AG04450 (cell line): ENCODE measurements at regions not wholly inside any gene's neighbourhood (a gene's known extent, or its start where the extent isn't known, plus 50 kb on each side); places are given as distances from the start of the nearest gene placed in this dataset.

Experiments
- CTCF ChIA-PET: fragments of 300-600, 350-600 bp; formaldehyde crosslinking; extraction: SDS; loops from one replicate; lab custom pipeline; 2022; ENCODE audit warnings: antibody characterized with exemption, inconsistent platforms; lab: Charles Lee
- POLR2A ChIA-PET: fragments of 350-600 bp; formaldehyde crosslinking; extraction: SDS; loops from one replicate; lab custom pipeline; 2021; ENCODE audit warnings: antibody characterized with exemption, inconsistent platforms; lab: Yijun Ruan, JAX
- DNase-seq: peaks from one replicate; pipeline ENCODE4 v3.0.0-alpha.2; 2011; ENCODE audit warnings: low read depth, low spot score
- H3K27ac ChIP-seq: one replicate; pipeline ENCODE4 v1.5.1; 2012; ENCODE audit warnings: low read depth, low read length, control low read depth
- H3K27me3 ChIP-seq: one replicate; pipeline ENCODE4 v1.6.0; 2012; ENCODE audit warnings: low read length; ENCODE audit not compliant: control insufficient read depth, insufficient read depth
- H3K4me3 ChIP-seq: 2 replicates; pipeline ENCODE4 v1.5.1; 2011; ENCODE audit warnings: mild to moderate bottlenecking, low read depth, low read length, control low read depth
- H3K9me3 ChIP-seq: 2 replicates; pipeline ENCODE4 v1.5.1; 2012; ENCODE audit warnings: low read length; ENCODE audit not compliant: control insufficient read depth, insufficient read depth
- TF ChIP-seq, protein P1 (sequence below): IDR thresholded peaks from 2 replicates; pipeline ENCODE4 v1.5.1; 2011; ENCODE audit warnings: low read depth, low read length, control low read depth, inconsistent platforms

DNA sequence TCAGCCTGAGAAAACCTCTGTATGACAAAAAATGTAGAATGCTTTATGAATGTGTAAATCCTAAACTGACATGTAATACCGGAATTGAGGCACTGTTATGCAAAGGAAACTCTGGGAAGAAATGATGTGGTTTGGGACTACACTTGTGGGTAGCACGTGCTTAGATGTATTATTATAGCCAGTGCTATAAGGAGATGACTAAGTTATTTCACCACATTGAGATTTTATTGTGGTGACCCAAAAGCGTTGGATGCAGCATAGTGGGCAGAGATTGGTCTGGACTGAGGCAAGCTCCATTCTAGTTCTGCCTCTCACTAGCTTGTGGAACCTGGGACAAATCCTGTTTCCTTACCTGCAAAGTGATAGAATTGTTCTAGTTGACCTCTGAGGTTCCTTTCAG is 172.2 kb downstream of the SNAPC1 start:
- ChIA-PET CTCF (interaction anchor here (2.1 kb wide), 1 partner anchor 192 kb away, joined by 7 read pairs; no protein-coding TSS in a partner anchor), POLR2A (interaction anchor here (1.0 kb wide), 1 partner anchor 1270 kb away, joined by 3 read pairs; the partner anchor contains the start of gene RHOJ)
- Histone ChIP-seq H3K27ac (peak overlapping the region; percentile 65), H3K4me3 (no peak overlapping the region), H3K9me3 (no peaks in the 10 kb centered on the region), H3K27me3 (no peaks in the 10 kb centered on the region)
- TF ChIP-seq, protein P1, sequence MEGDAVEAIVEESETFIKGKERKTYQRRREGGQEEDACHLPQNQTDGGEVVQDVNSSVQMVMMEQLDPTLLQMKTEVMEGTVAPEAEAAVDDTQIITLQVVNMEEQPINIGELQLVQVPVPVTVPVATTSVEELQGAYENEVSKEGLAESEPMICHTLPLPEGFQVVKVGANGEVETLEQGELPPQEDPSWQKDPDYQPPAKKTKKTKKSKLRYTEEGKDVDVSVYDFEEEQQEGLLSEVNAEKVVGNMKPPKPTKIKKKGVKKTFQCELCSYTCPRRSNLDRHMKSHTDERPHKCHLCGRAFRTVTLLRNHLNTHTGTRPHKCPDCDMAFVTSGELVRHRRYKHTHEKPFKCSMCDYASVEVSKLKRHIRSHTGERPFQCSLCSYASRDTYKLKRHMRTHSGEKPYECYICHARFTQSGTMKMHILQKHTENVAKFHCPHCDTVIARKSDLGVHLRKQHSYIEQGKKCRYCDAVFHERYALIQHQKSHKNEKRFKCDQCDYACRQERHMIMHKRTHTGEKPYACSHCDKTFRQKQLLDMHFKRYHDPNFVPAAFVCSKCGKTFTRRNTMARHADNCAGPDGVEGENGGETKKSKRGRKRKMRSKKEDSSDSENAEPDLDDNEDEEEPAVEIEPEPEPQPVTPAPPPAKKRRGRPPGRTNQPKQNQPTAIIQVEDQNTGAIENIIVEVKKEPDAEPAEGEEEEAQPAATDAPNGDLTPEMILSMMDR: no peak
- peak; percentile 84 for DNase-seq

DNA sequence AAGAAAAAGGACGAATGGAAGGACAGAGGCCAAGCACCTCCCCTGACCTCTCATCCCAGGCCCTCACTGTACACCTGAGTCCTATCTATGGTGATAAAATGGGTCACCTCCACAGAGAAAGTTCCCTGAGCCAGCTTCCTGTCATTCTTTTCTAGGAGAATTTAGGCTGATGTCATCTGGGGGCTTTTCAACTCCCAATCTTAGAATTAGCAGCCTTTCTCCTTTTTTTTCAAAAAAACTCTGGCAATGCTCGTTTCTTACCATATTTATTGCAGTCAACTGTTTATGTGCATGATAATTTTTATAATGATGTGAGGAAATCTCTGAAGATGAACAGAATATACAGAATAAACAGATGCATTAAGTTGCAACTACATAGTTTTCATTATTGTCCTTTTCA is 177.6 kb downstream of the SNAPC1 start:
- no peak overlapping the region for H3K4me3 ChIP-seq
- TF ChIP-seq, protein P1: no peak
- H3K27ac ChIP-seq: no peak overlapping the region
- H3K27me3 ChIP-seq: no peaks in the 10 kb centered on the region
- POLR2A ChIA-PET: no interaction called here
- DNase-seq: no peak
- CTCF ChIA-PET: interaction anchor here (1.1 kb wide), 1 partner anchor 187 kb away, joined by 3 read pairs; no protein-coding TSS in a partner anchor
- H3K9me3 ChIP-seq: no peaks in the 10 kb centered on the region

DNA sequence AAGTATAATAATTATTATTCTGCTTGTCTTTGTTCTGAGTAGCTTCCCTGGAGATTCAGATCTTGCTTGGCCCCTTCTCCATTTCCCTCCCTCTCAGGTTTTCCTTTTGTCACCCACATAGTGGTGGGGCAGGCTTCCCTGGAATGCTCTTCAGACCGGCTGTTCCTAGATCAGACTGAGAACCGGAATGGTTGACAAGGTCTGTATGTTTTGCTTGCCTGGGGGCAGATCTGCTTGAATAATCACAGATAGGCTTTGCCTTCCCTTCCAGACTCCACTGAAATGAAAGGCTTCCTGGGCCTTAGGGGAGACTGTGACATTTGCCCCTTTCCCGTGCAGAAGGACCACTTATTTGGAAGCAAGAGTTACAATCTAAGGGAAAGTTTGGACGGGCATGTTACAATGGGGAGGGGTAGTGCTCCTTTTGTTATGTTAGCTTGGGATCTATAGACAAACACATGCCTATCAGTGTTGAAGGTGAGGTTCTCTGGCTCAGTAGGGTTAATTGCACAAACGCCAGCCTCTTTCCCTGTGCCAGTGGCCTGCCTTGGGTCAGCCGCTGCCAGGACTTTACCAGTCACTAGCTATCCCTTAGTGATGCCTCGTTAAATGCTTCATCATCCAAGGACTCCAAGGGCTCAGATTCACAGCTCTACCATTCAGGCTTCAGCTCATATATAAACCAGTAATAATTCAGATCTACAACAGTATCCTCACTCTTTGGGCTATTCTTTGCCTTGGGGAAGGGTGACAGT is 178.6 kb downstream of the SNAPC1 start:
- POLR2A ChIA-PET: no interaction called here

DNA sequence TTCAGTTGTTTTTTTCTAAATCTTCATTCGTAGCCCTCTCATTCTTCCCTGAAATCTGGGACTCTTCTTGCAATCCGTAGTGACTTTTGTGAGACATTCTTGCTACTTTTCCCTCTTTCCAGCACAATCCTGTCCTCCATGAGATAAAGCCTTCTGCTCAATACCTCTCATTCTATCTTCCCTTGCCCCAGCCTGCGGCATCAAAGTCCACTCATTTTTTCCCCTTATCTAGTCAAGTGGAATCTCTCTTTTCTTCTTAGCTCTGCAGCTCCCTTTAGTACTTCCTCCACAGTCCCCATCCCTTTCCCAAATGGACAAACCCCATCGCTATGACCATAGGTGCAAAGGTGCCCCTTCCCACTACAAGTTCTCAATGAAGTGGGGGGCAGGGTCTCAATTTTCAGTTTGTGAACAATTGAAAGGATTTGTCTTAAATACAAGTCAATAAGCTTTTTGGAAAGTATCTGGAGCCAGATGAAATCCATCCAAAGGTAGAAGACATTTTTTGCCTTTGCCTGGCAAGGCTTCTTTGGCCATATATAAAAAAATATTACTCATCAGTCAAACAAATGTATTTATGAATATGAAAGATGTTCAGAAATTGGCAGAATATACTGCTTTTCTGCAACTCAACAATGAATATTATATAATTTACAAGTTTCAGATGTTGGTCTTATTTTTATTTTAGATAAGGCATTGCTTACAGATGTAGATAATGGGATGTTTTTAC is 179.4 kb downstream of the SNAPC1 start:
- no peak overlapping the region for H3K27ac ChIP-seq
- POLR2A ChIA-PET: no interaction called here
- H3K27me3 ChIP-seq: no peaks in the 10 kb centered on the region
- no peak for DNase-seq
- H3K9me3 ChIP-seq: no peaks in the 10 kb centered on the region
- TF ChIP-seq, protein P1: no peak
- no peak overlapping the region for H3K4me3 ChIP-seq
- CTCF ChIA-PET: no interaction called here

More for the DNA sequence above, 178.6 kb downstream of the SNAPC1 start:
- Histone ChIP-seq H3K4me3 (no peak overlapping the region), H3K27ac (no peak overlapping the region), H3K9me3 (no peaks in the 10 kb centered on the region), H3K27me3 (no peaks in the 10 kb centered on the region)
- DNase-seq: no peak
- CTCF ChIA-PET: interaction anchor here (0.5 kb wide), 1 partner anchor 821 kb away, joined by 3 read pairs; no protein-coding TSS in a partner anchor
- TF ChIP-seq, protein P1: no peak
